MCF 10A (cell line): ENCODE measurements at regions not wholly inside any gene's neighbourhood (a gene's known extent, or its start where the extent isn't known, plus 50 kb on each side); places are given as distances from the start of the nearest gene placed in this dataset.
"Not testable (repeated sequence)": the region's sequence is repeated elsewhere in the genome, so short reads cannot be mapped to it uniquely, and the experiment has no call there.

Experiments
- BruUV-seq: library from RNA; stranded (reverse); fragments of 400-500 nt; replicated peaks from 2 replicates; lab custom pipeline; 2021; lab: Mats Ljungman, UMichigan
- CTCF ChIA-PET: fragments of 300-600 bp; sonication (Branson Sonifier 250); formaldehyde crosslinking; extraction: SDS; loops from one replicate; lab custom pipeline; 2021; ENCODE audit warnings: antibody characterized with exemption, inconsistent platforms; lab: Yijun Ruan, JAX
- POLR2A ChIA-PET: fragments of 300-600, 350-650 bp; sonication (Branson Sonifier 250); formaldehyde crosslinking; extraction: SDS; loops from one replicate; lab custom pipeline; 2020; ENCODE audit warnings: antibody characterized with exemption, inconsistent platforms; lab: Yijun Ruan, JAX
- DNase-seq: peaks from one replicate; pipeline ENCODE4 v3.0.0-alpha.2; 2018; ENCODE audit not compliant: unreplicated experiment
- H3K27ac Mint-ChIP-seq: one replicate; pipeline ENCODE4 v1.8.0; 2022; ENCODE audit warnings: mild to moderate bottlenecking, low read depth, mixed read lengths; ENCODE audit not compliant: unreplicated experiment
- H3K27me3 Mint-ChIP-seq: one replicate; pipeline ENCODE4 v1.8.0; 2022; ENCODE audit warnings: mixed read lengths; ENCODE audit not compliant: insufficient read depth, unreplicated experiment
- H3K36me3 Mint-ChIP-seq: one replicate; pipeline ENCODE4 v1.8.0; 2022; ENCODE audit warnings: mild to moderate bottlenecking, moderate library complexity, mixed read lengths; ENCODE audit not compliant: insufficient read depth, unreplicated experiment
- H3K4me1 Mint-ChIP-seq: one replicate; pipeline ENCODE4 v1.8.0; 2022; ENCODE audit warnings: mixed read lengths; ENCODE audit not compliant: insufficient read depth, unreplicated experiment
- H3K4me3 Mint-ChIP-seq: one replicate; pipeline ENCODE4 v1.8.0; 2022; ENCODE audit warnings: mild to moderate bottlenecking, moderate library complexity, mixed read lengths; ENCODE audit not compliant: unreplicated experiment
- H3K9me3 Mint-ChIP-seq: one replicate; pipeline ENCODE4 v1.8.0; 2022; ENCODE audit warnings: mixed read lengths; ENCODE audit not compliant: unreplicated experiment
- intact Hi-C: fragments of 100-400 bp; cut with micrococcal nuclease; formaldehyde crosslinking; loops from 2 replicates; pipeline ENCODE4 v1.14.1; 2022
- TF ChIP-seq, protein P1 (sequence below): fragments of 200-600 bp; IDR thresholded peaks from one replicate; pipeline ENCODE4 v1.8.0; 2022; ENCODE audit warnings: antibody characterized with exemption, mild to moderate bottlenecking; ENCODE audit not compliant: unreplicated experiment

DNA sequence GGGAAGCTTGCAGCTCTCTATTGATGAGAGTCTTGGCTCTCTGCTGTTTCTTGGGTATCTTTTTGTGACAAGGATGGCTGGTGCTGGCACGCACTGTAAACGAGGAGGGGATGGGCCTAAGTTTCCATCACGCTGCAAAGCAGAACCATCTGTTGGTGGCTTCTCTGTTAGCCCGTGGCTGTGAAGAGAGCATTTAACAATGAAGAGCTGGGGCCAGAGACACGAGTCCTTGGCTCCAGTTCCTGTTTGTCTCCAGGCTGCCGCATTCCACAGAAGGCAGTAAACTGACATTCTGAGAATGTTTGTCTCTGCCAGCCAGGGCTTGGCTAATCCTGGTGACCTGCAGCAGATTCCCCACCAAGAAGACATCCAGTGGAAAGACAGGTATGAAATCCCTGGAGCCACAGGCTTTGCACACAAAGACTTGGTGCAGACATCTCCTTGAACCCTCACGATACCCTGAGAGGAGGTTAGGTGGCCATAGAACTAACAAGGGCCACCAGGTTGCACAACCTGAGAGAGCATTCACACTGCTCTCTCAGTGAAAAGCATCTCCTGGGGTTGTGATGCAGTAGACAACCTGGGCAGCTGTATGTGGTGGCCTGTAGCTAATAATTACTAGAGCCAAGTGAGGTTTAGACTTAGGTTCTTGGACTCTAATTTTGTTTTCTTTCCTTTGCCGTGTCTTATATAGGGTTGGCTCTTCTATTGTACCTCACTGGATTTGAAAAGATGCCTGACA is 130.9 kb downstream of the ASB7 start:
- no TSS peak for BruUV-seq
- peaks cover 22% of the 10 kb centered on the region for H3K4me1 Mint-ChIP-seq
- peak overlapping the region; percentile 67 for H3K27ac Mint-ChIP-seq
- ChIA-PET CTCF (interaction anchor here (0.6 to 1.6 kb wide), 3 partner anchors 17 to 1859 kb away, joined by 3 to 4 read pairs (median 3); no protein-coding TSS in a partner anchor), POLR2A (interaction anchor here (1.3 kb wide), 1 partner anchor 11 kb away, joined by 3 read pairs; no protein-coding TSS in a partner anchor)
- no peaks in the 10 kb centered on the region for H3K27me3 Mint-ChIP-seq
- TF ChIP-seq, protein P1, sequence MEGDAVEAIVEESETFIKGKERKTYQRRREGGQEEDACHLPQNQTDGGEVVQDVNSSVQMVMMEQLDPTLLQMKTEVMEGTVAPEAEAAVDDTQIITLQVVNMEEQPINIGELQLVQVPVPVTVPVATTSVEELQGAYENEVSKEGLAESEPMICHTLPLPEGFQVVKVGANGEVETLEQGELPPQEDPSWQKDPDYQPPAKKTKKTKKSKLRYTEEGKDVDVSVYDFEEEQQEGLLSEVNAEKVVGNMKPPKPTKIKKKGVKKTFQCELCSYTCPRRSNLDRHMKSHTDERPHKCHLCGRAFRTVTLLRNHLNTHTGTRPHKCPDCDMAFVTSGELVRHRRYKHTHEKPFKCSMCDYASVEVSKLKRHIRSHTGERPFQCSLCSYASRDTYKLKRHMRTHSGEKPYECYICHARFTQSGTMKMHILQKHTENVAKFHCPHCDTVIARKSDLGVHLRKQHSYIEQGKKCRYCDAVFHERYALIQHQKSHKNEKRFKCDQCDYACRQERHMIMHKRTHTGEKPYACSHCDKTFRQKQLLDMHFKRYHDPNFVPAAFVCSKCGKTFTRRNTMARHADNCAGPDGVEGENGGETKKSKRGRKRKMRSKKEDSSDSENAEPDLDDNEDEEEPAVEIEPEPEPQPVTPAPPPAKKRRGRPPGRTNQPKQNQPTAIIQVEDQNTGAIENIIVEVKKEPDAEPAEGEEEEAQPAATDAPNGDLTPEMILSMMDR: no peak
- intact Hi-C loops: no loop called here
- H3K9me3 Mint-ChIP-seq: peaks cover 7% of the 10 kb centered on the region
- peaks cover 5% of the 10 kb centered on the region for H3K36me3 Mint-ChIP-seq
- peak; percentile 45 for DNase-seq
- H3K4me3 Mint-ChIP-seq: no peak overlapping the region

DNA sequence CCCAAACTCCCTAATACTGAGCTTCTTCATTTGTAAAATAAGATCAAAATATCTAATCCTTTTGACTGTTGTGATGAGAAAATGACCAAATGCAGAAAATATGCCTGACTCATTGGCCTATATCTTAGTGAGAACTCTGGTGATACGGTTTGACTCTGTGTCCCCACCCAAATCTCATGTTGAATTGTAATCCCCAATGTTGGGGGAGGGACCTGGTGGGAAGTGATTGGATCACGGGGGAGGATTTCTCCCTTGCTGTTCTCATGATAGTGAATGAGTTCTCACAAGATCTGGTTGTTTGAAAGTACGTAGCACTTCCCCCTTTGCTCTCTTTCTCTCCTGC is 131.4 kb downstream of the ASB7 start:
- CTCF ChIA-PET: interaction anchor here (0.9 kb wide), 1 partner anchor 97 kb away, joined by 3 read pairs; no protein-coding TSS in a partner anchor
- POLR2A ChIA-PET: interaction anchor here (1.3 kb wide), 1 partner anchor 11 kb away, joined by 3 read pairs; no protein-coding TSS in a partner anchor
- H3K4me3 Mint-ChIP-seq, H3K9me3 Mint-ChIP-seq, DNase-seq, H3K27me3 Mint-ChIP-seq, BruUV-seq, intact Hi-C loops, H3K36me3 Mint-ChIP-seq: not testable (repeated sequence)
- Mint-ChIP-seq H3K27ac (peak overlapping the region; percentile 67), H3K4me1 (peaks cover 22% of the 10 kb centered on the region)

DNA sequence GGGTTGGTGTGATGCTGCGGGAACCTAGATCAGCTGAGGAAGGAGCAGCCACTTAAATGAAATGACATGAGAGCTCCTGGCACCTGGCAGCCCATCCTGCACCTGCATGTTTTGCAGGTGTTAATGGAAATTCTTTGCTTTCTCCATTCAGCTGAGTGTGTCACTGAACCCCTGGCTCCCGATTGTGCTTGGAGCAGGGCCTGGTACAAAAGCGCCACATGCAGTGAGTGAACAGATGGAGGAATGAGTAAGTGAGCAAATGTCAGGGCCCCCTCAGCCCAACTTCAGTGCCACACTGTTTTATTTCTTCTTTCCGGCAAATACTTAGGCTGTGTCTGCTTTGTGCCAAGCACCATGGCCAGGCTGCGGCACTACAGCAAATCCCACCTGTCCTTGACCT is 132.2 kb downstream of the ASB7 start:
- POLR2A ChIA-PET: no interaction called here
- H3K27me3 Mint-ChIP-seq: no peaks in the 10 kb centered on the region

DNA sequence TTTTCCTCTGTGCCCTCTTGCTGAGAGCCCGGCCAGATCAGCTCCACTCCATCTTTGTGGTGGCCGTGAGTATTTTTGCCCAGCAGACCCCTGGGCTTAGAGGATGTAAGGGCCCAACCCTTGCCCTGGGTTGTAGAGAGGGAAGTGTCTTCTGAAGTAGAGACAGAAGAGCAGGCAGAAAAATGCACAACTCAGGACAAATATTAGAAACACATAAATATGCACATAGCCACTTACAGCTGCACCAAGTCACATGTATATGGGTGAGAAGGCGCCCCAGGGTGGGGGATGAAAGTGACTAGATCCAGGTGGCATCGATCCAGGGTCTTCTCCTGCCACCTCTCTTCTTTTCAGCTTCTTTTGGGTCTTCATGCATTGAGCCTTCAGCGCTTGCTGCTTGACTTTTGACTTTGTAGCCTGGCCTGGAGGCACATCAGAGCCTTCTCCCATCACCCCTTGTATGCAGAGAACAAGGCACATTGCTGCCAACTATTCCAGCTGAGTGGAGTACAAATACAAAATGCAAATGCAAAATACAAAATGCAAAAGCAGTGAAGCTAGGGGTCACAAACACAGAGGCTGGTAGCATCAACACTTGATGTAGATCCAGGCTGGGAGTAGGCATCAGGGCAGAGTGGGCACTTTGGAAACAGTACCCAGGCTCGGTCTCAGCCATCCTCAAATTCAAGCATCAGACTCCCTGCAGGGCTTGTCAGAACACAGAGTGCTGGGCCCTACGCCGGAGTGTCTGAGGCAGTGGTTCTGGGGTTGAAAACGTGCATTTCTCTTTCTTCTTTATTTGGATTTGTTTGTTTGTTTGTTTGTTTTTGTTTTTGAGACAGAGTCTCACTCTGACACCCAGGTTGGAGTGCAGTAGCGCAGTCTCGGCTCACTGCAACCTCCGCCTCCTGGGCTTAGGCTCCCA is 133.0 kb downstream of the ASB7 start:
- no TSS peak for BruUV-seq
- intact Hi-C loops: no loop called here
- no peak overlapping the region for H3K27ac Mint-ChIP-seq
- H3K36me3 Mint-ChIP-seq: peaks cover 5% of the 10 kb centered on the region
- no peaks in the 10 kb centered on the region for H3K27me3 Mint-ChIP-seq
- H3K9me3 Mint-ChIP-seq: peaks cover 7% of the 10 kb centered on the region
- no peak overlapping the region for H3K4me3 Mint-ChIP-seq
- CTCF ChIA-PET: interaction anchor here (0.6 kb wide), 2 partner anchors 26 to 175 kb away, joined by 3 to 4 read pairs; no protein-coding TSS in a partner anchor
- H3K4me1 Mint-ChIP-seq: peaks cover 22% of the 10 kb centered on the region
- no peak for DNase-seq
- TF ChIP-seq, protein P1: no peak
- POLR2A ChIA-PET: no interaction called here

More for the DNA sequence above, 132.2 kb downstream of the ASB7 start:
- H3K36me3 Mint-ChIP-seq: peaks cover 5% of the 10 kb centered on the region
- H3K9me3 Mint-ChIP-seq: peaks cover 7% of the 10 kb centered on the region
- H3K4me1 Mint-ChIP-seq: peaks cover 22% of the 10 kb centered on the region
- H3K4me3 Mint-ChIP-seq: no peak overlapping the region
- BruUV-seq: no TSS peak
- H3K27ac Mint-ChIP-seq: peak overlapping the region; percentile 67
- TF ChIP-seq, protein P1: no peak
- no peak for DNase-seq
- intact Hi-C loops: no loop called here
- CTCF ChIA-PET: interaction anchor here (0.6 to 0.9 kb wide), 2 partner anchors 25 to 98 kb away, joined by 3 to 4 read pairs; no protein-coding TSS in a partner anchor
